ENCODE measurements at regions not wholly inside any gene's neighbourhood (a gene's known extent, or its start where the extent isn't known, plus 50 kb on each side); places are given as distances from the start of the nearest gene placed in this dataset.

- no peak for DNase-seq (ENCODE audit: low read depth, low spot score)
- Histone ChIP-seq H3K27ac (ENCODE audit: low read depth, low read length) (no peak overlapping the region), H3K4me3 (ENCODE audit: low read depth, low read length) (no peak overlapping the region), H3K27me3 (ENCODE audit: control insufficient read depth, insufficient read depth, low read length) (peaks cover 13% of the 10 kb centered on the region), H3K9me3 (ENCODE audit: control insufficient read depth, insufficient read depth, low read length) (no peaks in the 10 kb centered on the region)
- TF ChIP-seq, protein P1, sequence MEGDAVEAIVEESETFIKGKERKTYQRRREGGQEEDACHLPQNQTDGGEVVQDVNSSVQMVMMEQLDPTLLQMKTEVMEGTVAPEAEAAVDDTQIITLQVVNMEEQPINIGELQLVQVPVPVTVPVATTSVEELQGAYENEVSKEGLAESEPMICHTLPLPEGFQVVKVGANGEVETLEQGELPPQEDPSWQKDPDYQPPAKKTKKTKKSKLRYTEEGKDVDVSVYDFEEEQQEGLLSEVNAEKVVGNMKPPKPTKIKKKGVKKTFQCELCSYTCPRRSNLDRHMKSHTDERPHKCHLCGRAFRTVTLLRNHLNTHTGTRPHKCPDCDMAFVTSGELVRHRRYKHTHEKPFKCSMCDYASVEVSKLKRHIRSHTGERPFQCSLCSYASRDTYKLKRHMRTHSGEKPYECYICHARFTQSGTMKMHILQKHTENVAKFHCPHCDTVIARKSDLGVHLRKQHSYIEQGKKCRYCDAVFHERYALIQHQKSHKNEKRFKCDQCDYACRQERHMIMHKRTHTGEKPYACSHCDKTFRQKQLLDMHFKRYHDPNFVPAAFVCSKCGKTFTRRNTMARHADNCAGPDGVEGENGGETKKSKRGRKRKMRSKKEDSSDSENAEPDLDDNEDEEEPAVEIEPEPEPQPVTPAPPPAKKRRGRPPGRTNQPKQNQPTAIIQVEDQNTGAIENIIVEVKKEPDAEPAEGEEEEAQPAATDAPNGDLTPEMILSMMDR (IDR thresholded peaks at IDR 0.05; ENCODE audit: low read depth, low read length) = no peak
- ChIA-PET CTCF (no interaction called here), POLR2A (no interaction called here)
These were observed 69.6 kb downstream of the CYP26A1 start for GRCh38 chr10:93143281-93143680.

DNA sequence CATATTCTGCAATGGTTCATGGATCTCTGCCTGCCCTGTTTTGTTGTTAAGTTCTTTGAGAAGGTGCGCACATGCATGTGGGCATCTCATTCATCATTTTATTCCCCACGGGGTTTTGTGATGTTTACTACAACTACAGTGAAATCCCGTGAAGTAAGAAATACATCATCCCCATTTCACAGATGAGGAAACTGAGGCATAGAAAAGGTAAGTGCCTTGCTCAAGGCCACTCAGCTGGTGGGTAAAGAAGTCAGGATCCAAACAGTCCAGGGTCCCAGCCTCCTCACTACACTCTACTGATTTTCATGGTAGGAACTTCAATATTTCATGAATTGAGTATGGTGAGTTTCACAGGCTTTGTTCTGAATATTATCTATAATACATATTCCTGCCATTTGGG is 72.6 kb downstream of the CYP26A1 start:
- Histone ChIP-seq H3K9me3 (ENCODE audit: control insufficient read depth, insufficient read depth, low read length) (no peaks in the 10 kb centered on the region), H3K27me3 (ENCODE audit: control insufficient read depth, insufficient read depth, low read length) (peaks cover 18% of the 10 kb centered on the region), H3K27ac (ENCODE audit: low read depth, low read length) (no peak overlapping the region), H3K4me3 (ENCODE audit: low read depth, low read length) (no peak overlapping the region)
- POLR2A ChIA-PET = no interaction called here
- TF ChIP-seq, protein P1 (IDR thresholded peaks at IDR 0.05; ENCODE audit: low read depth, low read length) = no peak
- no peak for DNase-seq (ENCODE audit: low read depth, low spot score)
- CTCF ChIA-PET = no interaction called here

DNA sequence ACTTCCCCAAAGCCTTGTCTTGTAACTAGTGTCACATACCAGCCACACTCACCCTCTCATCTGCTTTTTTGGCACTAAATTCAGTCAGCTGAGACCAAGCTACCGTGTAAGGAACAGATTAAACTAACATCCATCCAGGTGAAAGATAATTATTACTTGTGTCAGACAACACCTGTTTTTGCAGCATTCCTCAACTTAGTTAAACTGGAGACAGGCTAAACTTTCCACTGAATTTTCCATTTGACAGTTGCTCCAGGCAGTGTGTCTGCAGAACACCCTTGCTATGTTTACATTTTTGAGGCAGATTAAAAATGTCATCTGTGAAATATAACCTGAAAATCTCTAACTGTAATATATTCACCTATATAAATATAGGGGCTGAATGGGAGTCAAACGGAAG is 73.6 kb downstream of the CYP26A1 start:
- CTCF ChIA-PET = interaction anchor here (1.0 kb wide), 1 partner anchor 41 kb away, joined by 3 read pairs; no protein-coding TSS in a partner anchor
- POLR2A ChIA-PET = no interaction called here
- no peaks in the 10 kb centered on the region for H3K9me3 ChIP-seq (ENCODE audit: control insufficient read depth, insufficient read depth, low read length)
- no peak overlapping the region for H3K4me3 ChIP-seq (ENCODE audit: low read depth, low read length)
- no peak for DNase-seq (ENCODE audit: low read depth, low spot score)
- TF ChIP-seq, protein P1 (IDR thresholded peaks at IDR 0.05; ENCODE audit: low read depth, low read length) = no peak
- peaks cover 18% of the 10 kb centered on the region for H3K27me3 ChIP-seq (ENCODE audit: control insufficient read depth, insufficient read depth, low read length)
- no peak overlapping the region for H3K27ac ChIP-seq (ENCODE audit: low read depth, low read length)

DNA sequence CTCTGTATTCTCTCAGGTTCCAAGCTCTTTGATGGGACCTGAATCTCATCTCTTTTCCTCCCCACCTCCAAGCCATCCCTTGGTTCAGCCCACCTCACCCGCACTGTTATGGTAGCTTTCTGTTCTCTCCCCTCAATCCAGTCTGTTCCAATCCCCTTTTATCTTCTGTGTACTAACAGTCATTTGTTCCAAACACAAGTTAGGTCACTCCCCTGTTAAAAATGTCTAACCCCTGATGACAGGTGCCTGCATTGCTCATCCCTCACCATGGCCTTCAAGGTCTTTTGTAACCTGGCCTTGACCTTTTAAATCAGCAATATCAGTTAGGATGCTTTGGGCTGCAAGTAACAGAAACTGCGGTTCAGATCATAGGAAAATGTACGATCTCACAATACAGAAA is 74.8 kb downstream of the CYP26A1 start:
- H3K9me3 ChIP-seq (ENCODE audit: control insufficient read depth, insufficient read depth, low read length) = no peaks in the 10 kb centered on the region
- TF ChIP-seq, protein P1 (IDR thresholded peaks at IDR 0.05; ENCODE audit: low read depth, low read length) = no peak
- CTCF ChIA-PET = no interaction called here
- H3K27me3 ChIP-seq (ENCODE audit: control insufficient read depth, insufficient read depth, low read length) = peaks cover 18% of the 10 kb centered on the region
- H3K27ac ChIP-seq (ENCODE audit: low read depth, low read length) = no peak overlapping the region
- DNase-seq (ENCODE audit: low read depth, low spot score) = no peak
- H3K4me3 ChIP-seq (ENCODE audit: low read depth, low read length) = no peak overlapping the region
- POLR2A ChIA-PET = no interaction called here

DNA sequence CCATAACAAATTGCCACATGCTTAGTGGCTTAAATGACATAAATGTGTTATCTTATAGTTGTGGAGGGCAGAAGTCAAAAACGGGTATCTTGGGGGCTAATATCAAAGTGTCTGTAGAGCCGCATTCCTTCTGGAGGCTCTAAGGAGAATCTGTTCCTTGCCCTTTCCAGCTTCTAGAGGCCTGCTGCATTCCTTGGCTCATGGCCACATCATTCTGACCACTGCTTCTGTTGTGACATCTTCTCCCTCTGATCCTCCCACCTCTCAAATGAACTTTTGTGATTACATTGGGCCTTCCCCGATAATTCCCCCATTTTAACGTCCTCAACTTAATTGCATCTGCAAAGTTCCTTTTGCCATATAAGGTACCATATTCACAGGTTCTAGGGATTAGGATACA is 76.1 kb downstream of the CYP26A1 start:
- Histone ChIP-seq H3K27ac (ENCODE audit: low read depth, low read length) (no peak overlapping the region), H3K27me3 (ENCODE audit: control insufficient read depth, insufficient read depth, low read length) (peaks cover 18% of the 10 kb centered on the region), H3K9me3 (ENCODE audit: control insufficient read depth, insufficient read depth, low read length) (no peaks in the 10 kb centered on the region), H3K4me3 (ENCODE audit: low read depth, low read length) (no peak overlapping the region)
- CTCF ChIA-PET = no interaction called here
- TF ChIP-seq, protein P1 (IDR thresholded peaks at IDR 0.05; ENCODE audit: low read depth, low read length) = no peak
- POLR2A ChIA-PET = no interaction called here
- no peak for DNase-seq (ENCODE audit: low read depth, low spot score)

All from AG04450 (cell line).